ENCODE measurements at regions not wholly inside any gene's neighbourhood (a gene's known extent, or its start where the extent isn't known, plus 50 kb on each side); places are given as distances from the start of the nearest gene placed in this dataset.
"Not testable (repeated sequence)": the region's sequence is repeated elsewhere in the genome, so short reads cannot be mapped to it uniquely, and the experiment has no call there.

DNA sequence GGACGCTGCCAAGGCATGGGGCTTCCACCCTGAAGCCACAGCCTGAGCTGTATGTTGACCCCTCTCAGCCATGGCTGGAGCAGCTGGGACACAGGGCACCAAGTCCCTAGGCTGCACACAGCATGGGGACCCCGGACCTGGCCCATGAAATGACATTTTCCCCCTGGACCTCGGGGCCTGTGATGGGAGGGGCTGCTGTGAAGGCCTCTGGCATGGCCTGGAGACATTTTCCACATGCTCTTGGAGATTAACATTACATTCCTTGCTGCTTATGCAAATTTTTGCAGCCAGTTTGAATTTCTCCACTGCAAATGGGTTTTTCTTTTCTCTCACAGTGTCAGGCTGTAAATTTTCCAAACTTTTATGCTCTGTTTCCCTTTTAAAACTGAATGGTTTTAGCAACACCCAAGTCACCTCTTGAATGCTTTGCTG lies 463.6 kb downstream of the ZWINT start:
- no peak for DNase-seq

DNA sequence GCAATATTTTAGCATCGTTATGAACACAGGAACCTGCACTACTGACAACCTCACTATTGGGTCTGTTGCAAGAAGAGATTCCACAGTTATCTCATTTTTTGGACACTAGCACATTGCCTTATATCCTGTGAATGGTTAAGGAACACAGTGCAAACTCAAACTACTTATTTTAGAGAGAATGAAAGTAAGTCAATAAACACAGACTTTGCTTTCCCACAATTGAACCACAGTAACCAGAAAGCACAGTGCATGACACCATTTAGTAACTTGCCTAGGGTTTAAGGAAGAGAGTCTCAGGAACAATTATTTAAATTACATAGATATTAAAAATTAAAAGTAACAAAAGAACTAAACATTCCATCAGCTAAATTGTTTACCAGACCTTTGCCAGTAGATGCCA lies 468.8 kb downstream of the ZWINT start:
- no peak for DNase-seq

DNA sequence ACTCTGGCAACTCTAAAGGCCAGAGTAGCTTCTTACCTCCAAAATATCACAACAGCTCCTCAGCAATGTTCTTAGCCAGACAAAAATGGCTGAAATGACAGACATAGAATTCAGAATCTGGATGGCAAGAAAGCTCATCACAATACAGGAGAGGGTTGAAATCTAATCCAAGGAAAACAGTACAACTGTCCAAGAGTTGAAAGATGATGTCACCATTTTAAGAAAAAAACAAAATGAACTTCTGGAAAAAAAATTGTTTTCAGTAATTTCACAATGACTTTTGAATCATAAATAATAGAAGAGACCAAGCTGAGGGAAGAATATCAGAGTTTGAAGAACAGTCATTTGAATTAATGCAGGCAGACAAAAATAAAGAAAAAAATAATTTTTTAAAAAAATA lies 479.5 kb downstream of the ZWINT start:
- DNase-seq, result no peak

DNA sequence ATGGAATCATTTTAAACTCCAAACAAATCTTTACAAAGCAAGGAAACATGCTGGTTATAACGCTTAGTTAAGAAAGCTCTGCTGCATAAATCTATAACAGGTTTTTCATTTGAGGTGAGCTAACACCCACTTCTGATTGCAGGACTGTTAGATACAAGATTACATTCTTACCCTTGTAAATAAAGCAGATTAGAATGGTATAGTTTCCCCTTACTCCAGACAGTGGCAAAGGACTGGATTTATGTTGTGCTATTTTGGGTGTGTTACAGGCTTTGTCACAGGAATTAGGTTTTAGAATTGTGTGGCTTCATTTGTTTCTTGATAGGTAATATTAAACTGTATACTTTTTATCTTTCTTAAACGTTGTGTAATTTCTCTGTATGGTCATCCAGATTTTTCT lies 487.6 kb downstream of the ZWINT start:
- DNase-seq, result no peak

DNA sequence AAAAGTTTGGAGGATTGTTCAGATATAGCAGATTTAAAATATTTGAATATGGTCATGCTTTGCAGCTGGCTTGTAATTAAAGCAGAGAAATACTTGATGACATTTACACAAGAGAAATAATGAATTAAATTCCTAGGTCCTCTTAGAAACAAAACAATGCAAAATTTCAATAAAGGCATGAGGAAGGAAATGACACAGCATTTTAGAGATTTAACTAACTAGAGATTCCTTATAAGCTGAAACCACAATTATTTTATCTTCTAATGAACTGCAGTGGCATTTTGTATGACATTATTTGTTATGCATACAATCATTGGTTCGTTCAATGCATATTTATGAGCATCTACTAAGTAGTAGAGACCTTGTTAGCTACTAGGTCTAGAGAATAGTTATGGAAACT lies 490.9 kb downstream of the ZWINT start:
- no peak for DNase-seq

DNA sequence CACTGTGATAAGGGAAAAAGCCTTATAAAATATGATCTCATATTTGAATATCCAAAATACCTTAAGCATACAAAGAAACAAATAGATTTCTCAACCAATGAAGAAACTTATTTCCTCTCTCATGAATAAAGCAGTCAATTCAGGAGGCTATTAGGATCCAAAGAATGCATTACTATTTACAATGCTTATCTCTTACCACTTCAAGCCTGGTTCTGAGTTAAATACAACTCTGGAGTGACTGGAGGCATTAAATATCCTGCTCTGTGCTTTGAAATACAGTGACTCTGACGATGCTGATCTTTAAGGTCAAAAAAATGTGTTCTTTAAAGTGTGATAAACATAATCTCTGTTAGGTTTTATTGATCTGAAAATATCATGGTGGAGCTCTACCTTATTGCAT lies 493.2 kb downstream of the ZWINT start:
- no peak for DNase-seq

DNA sequence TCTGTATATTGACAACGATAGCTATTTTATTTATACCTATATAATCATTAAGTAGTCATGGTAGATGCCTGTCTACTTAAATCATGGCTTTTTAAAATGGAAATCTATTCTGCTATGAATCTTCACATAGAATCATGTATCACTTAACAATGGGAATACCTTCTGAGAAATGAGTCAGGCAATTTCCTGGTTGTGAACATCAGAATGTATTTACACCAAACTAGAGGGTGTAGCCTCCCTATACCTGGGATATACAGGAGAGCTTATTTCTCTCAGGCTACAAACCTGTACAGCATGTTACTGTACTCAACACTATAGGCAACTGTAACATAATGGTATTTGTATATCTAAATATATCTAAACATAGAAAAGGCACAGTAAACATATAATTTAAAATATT lies 502.3 kb downstream of the ZWINT start:
- no peak for DNase-seq

DNA sequence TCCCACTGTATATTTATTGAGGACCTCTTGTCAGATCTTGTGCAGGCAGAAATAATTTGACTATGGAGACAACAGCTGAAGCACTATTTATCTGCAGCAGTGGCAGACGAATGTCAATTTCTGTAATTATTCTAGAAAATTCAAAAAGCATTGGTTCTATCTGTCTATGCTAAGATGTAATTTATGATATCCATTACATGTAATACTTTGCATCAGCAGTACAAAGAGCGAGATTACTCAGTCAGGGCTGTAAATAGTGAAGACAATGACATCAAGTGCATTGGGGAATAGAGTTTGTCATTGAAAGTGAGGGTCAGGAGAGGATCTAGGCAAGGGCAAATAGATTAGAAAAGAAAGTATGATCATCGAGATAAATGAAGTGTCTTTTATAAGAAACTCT lies 508.2 kb downstream of the ZWINT start:
- no peak for DNase-seq

DNA sequence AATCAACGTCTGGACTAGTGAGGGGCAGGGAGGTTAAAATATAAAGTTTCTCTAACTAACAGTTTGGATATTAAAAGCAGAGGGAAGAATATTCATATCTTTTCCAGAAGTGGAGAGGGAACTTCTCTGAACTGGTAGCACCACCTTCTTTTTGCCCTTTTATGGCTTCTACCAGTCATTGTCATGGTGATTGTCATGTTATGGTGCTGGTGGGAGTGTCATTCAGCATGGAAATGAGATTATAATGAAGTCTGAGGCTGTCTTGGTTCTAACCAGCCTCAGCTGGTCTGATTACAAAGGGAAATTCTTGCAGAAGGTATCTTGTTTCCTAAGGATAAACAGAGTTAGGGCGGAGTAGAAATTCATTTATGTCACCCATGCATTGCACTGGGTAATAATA lies 523.8 kb downstream of the ZWINT start:
- DNase-seq, result no peak

DNA sequence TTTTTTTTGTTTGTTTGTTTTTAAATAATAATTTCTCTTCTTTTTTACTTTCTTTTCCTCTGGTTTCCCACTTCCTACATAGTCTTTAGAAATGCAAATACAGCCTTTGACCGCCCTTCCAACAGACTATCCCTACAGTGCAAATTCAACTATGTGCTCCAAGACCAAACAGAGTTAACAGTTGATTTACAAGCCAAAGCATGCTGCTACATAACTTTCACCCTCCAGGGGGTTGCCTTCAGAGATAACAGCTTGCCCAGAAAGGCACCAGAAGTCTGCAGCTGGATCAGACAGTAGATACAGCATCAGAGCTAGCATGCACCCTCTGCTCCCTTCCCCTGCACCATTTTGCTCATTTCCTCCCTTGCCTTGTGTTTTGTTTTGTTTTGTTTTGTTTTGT lies 539.0 kb downstream of the ZWINT start:
- DNase-seq, result no peak

DNA sequence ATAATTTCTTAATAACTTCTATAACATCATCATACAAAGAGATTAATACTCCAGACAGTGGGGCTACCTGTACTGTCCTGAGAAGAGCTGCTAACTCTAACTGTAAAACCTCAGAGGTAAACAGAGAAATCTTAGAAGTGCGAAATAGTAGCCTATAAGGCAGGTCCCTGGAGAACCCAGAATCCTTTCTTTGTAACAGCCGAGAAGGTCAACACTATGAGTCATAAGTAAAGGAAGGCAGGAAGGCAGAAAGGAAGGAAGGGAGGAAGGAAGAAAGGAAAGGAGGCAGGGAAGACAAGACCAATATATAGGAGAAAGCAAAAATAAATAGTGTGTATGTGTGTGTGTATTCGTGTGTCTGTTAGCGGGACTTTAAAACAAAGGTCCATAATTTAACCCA lies 540.6 kb downstream of the ZWINT start:
- no peak for DNase-seq

DNA sequence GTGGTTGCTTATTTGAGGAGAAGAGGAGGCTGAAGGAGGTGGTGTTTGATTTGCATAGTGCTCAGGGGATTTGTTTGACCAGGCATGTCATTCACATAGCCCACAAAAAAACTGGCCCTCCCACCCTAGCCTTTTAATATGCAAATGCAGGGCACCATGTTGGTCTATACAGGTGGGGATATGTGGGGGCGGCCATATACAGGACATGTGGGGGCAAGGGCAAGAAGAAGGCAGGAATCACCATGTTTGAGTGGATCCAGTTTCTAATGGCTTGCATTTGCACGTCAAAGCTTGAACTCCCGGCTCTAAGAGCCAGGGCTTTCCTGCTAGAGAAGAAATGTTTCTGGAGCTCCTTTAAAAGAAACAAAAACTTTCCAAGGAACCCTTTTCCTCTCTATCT lies 541.0 kb downstream of the ZWINT start:
- no peak for DNase-seq

DNA sequence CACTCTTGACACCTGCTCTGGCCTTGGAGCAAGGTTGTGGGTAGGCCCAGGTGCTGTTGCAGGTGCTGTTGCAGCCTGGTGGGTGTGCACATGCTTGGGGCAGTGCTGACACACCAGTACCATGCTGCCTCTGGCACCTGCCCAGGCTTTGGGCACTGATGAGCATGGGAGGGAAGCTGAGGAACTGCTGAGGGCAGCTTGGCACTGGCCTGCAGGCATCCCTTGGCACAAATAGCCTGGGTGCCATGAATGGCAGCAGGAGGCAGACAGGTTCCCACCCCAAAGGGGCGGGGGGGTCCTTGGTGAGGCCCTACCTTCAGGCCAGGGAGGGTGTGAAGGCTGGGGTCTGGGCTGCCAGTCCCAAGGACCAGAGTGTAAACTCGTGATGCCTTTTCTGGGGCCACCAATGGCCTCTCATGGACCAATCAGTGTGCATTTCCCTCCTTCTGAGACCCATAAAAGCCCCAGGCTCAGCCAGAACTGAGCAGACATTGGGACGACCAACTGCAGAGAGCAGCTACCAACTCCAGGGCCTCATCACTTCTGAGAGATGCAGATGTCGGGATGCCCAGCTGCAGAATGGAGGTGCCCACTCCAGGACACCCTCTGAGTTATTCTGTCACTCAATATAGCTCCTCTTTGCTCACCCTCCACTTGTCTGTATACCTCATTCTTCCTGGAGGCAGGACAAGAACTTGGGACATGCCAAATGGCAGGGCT lies 547.4 kb downstream of the ZWINT start:
- no peak for DNase-seq

DNA sequence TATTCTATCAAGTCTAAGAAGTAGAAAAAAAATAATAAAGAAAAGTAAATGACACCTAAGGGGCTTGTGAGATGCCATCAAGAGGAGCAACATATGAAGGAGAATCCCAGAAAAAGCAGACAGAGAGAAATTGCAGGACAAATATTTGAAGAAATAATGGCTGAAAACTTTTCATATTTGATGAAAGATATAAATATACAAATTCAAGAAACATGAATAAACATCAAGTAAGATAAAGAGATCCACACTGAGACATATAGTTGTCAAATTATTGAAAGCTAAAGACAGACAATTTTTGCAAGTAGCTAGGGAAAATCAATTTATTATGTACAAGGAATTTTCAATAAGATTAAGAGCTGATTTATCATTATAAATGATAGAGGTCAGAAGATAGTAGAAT lies 558.0 kb downstream of the ZWINT start:
- DNase-seq, result no peak

DNA sequence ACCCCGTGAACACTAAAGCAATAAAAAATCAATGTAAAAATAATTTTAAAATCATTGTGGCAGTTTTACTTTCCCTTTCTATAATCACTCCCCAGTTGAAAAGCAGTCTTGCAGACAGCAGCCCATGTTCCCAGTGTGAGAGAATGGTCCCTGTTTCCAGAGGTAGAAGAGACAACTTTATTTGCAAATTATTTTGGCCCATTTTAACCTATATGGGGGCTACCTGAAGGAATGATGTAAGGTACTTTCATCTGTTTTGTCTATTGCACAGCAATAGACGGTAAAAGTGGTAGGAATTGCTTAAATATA lies 559.8 kb downstream of the ZWINT start:
- no peak for DNase-seq

DNA sequence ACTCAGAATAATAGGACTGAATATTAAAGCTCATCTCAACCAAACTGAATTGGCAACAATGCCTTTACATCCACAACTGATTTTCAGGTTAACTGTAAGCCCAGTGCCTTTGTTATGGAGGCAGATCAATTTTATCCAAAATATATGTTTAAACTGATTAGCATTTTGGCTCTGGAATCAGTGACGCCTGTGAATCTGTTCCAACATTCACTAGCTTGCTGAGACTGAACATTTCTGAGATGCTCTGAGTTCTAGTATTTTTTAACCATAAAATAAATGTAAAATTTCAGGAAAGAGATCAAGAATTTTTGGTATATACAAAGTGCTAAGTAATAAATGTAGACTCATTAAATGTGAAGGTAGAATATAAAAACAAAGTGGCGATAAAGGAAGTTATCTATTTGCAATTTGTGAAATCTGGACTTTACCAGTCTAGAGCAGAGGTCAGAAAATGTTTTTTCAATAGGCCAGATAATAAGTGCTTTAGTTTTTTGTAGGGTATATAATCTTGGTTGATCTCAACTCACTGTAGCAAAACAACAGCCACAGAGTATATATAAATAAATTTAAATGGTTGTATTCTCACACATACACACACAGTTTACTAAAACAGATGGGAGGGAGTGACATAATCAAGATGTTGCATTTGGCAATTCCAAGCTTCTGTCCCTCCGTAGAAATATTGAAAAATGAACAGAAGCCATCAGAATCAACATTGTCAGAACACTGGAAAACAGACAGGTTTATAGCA lies 560.3 kb downstream of the ZWINT start:
- DNase-seq, result no peak

DNA sequence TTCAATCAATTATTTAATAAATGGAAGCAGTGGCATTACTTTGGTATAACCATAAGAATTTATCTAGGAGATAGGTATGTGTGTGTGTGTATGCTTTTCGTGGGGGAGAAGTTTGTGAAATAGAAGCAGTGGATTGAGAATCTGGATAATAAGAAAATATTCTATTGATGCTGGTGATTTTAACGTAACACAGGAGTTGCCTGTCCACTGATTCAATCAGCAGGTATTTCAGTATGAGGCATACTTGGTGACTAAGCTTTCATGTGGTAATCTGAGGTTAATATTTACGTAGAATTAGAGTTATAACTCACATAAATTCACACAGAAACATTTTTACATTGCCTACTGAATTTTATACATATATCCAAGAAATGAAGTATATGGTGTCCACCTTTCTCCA lies 568.0 kb downstream of the ZWINT start:
- no peak for DNase-seq

DNA sequence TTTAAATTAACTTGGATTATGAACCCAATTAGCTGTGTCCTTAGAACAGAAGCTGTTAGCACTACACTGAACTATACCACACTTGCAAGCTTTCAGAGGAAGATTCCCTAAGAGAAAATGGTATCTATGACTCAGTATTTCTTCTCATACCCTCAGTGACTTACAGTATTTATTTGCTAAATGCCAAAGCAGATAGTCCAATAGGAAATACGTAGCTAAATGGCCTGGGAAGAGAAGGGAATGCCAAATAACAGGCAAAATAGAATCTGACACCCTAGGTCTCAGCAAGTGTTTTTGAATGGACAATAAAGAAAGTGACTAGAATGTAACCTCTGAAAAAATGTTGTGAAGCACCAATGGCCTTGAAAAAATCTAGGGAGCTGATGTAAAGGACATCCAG lies 570.8 kb downstream of the ZWINT start:
- not testable (repeated sequence) for DNase-seq

DNA sequence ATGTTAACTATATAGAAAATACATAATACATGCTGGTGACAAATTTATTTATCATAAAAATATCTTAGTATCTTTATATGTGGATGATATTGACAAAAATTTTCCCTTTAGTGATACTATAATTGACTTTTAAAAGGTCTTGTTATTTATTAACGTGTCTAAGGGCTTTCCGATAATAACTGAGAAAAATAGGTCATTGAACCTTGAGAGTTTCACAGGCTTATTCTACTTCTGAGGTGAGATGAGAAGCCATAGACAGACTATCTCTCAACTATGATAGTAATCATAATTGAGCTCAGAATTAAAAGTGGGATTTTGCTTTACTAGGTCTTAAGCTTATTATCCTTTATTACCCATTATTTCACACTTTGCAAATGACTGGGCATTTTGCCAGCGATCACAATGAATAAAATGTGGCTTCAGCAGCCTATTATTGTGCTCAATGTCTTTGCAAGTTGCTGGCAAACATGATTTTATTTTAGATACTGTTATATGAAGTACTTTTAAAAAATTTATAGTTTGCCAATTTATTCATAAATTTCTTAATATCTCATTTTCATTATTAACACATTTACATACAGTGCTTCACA lies 574.5 kb downstream of the ZWINT start:
- DNase-seq, result no peak

DNA sequence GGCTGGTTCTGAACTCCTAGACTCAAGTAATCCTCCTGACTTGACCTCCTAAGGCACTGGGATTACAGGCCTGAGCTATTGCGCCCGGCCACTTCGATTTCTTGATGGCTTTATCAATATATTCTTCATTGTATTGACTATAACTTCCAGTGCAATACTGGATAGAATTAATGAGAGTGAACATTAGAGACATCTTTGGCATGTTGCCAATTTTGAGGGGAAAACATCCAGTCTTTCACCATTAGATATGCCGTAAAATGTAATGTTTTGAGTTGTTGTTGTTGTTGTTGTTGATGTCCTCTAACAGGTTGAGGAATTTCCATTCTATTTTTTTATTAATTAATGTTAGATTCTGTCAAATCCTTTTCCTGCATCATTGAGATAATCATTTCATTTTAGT lies 578.9 kb downstream of the ZWINT start:
- no peak for DNase-seq

DNA sequence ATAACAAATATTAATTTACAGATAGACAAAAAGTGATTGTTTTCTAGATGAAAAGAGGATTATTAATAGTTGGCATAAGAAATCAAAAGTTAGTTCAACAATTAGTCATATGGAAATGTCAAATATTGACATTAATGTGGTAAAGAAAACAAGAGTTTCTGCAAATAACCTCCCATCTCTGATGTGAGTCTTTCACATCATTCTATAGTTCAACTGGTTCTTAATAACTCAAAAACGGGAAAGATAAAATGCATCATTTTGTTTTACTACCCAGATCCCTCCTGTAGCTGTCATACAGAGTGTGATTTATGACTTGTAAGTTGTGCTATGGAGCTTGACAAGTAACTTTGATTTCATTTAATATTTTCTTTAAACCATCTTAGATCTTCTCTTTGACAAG lies 594.8 kb downstream of the ZWINT start:
- DNase-seq, result no peak

DNA sequence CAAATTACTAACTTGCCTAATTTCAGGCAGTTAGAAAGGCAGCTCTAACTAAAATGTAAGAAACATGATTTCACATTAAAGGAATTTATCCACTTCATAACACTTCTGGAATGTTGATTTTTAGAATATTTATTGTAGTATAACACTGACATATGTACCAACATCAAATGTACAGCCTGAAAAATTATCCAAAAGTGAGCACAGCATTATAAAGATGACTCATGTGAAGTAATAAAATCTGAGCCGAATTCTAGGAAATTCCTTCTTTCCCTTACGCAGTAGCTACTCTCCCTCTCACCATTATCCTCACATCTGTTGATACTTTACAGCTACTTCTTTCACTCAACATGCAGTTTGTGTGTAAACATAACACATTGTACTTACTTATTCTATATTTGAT lies 610.6 kb downstream of the ZWINT start:
- DNase-seq, result no peak

DNA sequence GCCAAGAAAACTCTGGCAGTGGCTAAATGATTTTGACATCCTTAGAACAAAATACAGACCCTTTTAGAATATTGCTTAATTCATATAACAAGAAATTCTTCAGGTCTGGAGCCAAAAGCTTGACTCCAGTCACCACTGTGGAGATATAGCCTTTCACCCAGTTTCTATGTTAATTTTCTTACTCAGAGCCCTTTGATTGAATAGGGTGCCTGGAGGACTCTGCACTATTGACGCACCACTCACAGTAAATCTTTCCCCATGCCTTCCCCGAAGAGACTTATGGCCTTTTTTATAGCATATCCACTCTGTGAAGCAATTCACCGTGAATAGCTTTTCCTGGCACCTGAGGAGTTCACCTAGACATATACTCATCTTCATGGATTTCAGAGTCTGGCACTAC lies 613.8 kb downstream of the ZWINT start:
- no peak for DNase-seq

DNA sequence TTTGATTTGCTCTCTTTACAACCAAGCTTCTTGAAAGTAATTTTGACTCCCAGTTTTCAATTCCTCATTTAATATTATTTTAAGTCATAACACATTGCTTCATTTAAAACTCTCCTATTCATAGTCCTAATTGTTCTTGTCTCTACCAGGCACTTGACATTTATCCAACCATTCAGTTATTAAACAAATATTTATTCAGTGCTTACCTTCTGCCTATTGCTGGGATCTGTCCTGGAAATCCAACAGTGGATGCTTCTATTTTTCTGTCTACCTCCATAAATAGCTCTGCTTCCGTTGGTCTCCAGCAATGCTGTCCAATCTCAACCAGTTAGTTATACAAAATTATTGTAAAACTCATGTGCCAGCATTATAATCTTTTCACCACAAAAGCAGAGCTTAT lies 615.1 kb downstream of the ZWINT start:
- no peak for DNase-seq

DNA sequence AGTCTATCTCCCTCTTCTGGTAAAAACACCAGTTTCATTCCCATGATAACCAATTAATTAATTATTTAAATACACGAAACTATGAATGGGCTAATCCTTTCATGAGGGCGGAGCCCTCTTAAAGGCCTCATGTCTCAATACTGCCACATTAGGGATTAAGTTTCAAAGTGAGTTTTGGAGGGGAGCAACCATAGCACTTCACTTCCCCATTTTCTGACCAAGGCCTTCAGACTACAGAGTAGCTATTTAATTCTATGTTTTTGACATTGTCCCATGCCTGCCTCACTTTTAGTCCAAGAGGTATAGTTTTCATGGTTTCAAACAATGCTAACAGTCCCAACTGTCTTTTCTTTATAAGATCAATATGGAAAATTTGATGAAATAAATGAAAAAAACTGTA lies 618.6 kb downstream of the ZWINT start:
- DNase-seq, result no peak

Data from central memory CD4-positive, alpha-beta T cell (primary cell).